ENCODE measurements at regions not wholly inside any gene's neighbourhood (a gene's known extent, or its start where the extent isn't known, plus 50 kb on each side); places are given as distances from the start of the nearest gene placed in this dataset.
"Not testable (repeated sequence)": the region's sequence is repeated elsewhere in the genome, so short reads cannot be mapped to it uniquely, and the experiment has no call there.

DNA sequence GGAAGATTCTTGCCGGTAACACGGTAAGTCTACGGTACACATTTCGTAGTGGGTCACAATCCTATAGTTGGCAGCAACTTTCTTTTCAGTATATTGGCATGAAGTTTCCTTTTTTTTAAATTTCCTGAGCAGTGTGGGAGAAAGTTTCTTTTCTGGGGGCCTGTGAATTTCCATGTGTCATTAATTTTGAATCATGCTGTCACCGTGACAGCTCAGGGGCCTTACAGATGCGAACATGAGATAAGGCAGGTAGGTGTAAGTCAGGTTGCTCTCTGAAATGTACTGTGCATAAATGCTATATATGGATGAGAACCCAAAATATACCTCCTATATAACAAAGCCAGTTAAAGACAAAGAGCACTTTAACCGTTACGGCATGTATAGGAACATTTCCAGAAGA is 65.4 kb upstream of the SEM1 start:
- Histone ChIP-seq H3K9me3 (replicated peaks in 1 of 3) (no peaks in the 10 kb centered on the region), H3K36me3 (replicated peaks in 1 of 2) (no peaks in the 10 kb centered on the region), H3K4me1 (replicated peaks in 1 of 2) (no peaks in the 10 kb centered on the region), H3K27ac (no peak overlapping the region), H3K4me3 (no peak overlapping the region), H3K27me3 (no peaks in the 10 kb centered on the region)
- 81 to 91% (median 85%) methylated on average over 8 of the region's 8 CpGs for WGBS, 4 donors
- intact Hi-C loops (cut with DNase I): no loop called here
- TF ChIP-seq, protein P1, sequence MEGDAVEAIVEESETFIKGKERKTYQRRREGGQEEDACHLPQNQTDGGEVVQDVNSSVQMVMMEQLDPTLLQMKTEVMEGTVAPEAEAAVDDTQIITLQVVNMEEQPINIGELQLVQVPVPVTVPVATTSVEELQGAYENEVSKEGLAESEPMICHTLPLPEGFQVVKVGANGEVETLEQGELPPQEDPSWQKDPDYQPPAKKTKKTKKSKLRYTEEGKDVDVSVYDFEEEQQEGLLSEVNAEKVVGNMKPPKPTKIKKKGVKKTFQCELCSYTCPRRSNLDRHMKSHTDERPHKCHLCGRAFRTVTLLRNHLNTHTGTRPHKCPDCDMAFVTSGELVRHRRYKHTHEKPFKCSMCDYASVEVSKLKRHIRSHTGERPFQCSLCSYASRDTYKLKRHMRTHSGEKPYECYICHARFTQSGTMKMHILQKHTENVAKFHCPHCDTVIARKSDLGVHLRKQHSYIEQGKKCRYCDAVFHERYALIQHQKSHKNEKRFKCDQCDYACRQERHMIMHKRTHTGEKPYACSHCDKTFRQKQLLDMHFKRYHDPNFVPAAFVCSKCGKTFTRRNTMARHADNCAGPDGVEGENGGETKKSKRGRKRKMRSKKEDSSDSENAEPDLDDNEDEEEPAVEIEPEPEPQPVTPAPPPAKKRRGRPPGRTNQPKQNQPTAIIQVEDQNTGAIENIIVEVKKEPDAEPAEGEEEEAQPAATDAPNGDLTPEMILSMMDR (IDR thresholded peaks at IDR 0.05): no peak
- TF ChIP-seq POLR2A (IDR thresholded peaks at IDR 0.05): no peak
- no peak for DNase-seq

DNA sequence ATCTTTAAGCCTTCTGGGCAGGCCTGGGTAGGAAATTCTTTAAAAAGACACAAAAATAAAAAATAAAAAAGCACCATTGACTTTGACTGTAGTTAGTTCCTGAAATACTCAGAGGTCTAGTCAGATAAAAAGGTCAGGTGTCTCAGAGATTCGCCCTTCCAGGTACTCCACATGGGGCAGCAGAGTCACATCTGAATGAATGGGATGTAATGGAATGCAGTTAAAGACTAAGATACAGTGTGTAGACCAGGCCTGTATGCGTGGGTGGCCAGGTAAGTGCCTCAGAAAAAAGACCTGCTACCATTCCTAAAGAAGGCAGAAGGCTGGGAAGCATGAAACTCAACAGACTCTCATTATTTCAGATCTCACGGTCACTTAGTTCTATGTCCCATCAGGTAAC is 68.6 kb upstream of the SEM1 start:
- Histone ChIP-seq H3K27me3 (no peaks in the 10 kb centered on the region), H3K4me3 (no peak overlapping the region), H3K4me1 (replicated peaks in 1 of 2) (no peaks in the 10 kb centered on the region), H3K27ac (no peak overlapping the region), H3K9me3 (replicated peaks in 1 of 3) (no peaks in the 10 kb centered on the region), H3K36me3 (replicated peaks in 1 of 2) (no peaks in the 10 kb centered on the region)
- 81 to 90% (median 82%) methylated on average over 3 of the region's 3 CpGs for WGBS, 4 donors
- no peak for DNase-seq
- intact Hi-C loops (cut with DNase I): no loop called here
- TF ChIP-seq, protein P1 (IDR thresholded peaks at IDR 0.05): no peak
- TF ChIP-seq POLR2A (IDR thresholded peaks at IDR 0.05): no peak

DNA sequence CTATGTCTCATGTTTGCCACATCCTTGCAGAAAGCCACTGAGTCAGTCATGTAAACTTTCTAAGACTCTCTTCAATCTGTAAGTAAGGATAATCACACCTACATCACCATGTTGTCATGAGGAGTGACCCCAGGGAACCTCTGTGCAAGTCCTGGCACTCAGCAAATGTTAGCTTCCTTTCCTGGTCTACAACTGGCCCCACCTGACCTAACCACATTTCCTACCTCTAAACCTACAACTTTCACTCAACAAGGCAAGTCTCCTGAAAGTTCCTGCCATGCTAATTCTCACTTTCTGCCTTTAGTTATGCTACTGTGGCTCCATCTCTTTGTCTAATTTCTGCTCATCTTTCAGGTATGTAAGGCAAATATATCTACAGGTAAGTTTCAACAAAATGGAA is 72.3 kb upstream of the SEM1 start:
- no peak for DNase-seq
- peaks cover 0 to 3% of the 10 kb centered on the region in 2 donors for H3K4me1 ChIP-seq (replicated peaks in 1 of 2)
- no peaks in the 10 kb centered on the region for H3K9me3 ChIP-seq (replicated peaks in 1 of 3)
- H3K36me3 ChIP-seq (replicated peaks in 1 of 2): no peaks in the 10 kb centered on the region
- no peaks in the 10 kb centered on the region for H3K27me3 ChIP-seq
- TF ChIP-seq POLR2A (IDR thresholded peaks at IDR 0.05): no peak
- TF ChIP-seq, protein P1 (IDR thresholded peaks at IDR 0.05): no peak
- no peak overlapping the region for H3K27ac ChIP-seq
- intact Hi-C loops (cut with DNase I): no loop called here
- no peak overlapping the region for H3K4me3 ChIP-seq

DNA sequence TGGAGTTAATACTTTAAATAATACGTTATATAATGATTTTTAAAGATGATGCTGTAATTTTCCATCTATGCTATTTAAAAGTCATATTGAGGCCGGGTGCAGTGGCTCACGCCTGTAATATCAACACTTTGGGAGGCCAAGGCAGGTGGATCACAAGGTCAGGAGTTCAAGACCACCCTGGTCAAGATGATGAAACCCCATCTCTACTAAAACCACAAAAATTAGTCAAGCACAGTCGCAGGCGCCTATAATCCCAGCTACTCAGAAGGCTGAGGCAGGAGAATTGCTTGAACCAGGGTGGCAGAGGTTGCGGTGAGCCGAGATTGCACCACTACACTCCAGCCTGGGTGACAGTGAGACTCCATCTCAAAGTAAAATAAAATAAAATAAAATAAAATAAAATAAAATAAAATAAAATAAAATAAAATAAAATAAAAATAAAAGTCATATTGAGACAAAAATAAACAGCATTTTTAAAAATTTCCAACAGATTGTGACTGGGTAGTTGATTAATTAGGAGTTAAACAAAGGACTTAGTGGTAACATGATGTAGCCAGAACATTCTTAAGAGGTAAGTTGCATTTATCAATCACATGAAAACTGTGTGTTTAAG is 73.1 kb upstream of the SEM1 start:
- DNase-seq; H3K9me3 ChIP-seq (replicated peaks in 1 of 3); H3K27ac ChIP-seq; H3K36me3 ChIP-seq (replicated peaks in 1 of 2); intact Hi-C loops (cut with DNase I); H3K27me3 ChIP-seq; H3K4me1 ChIP-seq (replicated peaks in 1 of 2); H3K4me3 ChIP-seq: not testable (repeated sequence)
- WGBS, 4 donors: 72 to 76% (median 75%) methylated on average over 7 of the region's 7 CpGs

DNA sequence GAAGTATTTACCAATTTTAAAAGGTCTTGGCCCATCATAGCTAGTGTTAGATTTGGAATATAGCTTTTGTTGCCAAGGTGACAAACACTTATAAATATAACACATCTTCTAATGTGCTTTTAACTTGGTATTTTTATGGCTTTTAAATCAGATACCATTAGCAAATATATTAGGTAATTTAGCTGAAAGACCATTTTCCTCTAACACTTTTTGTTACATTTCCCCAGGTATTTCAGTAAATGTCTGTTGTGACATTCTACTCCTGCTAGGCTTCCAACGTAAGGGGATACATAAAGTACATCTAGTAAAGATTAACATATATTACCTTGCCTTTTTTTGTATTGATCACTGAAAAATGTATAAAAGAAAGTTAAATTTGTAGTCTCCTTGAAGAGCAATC is 75.0 kb upstream of the SEM1 start:
- H3K27me3 ChIP-seq: no peaks in the 10 kb centered on the region
- H3K9me3 ChIP-seq (replicated peaks in 1 of 3): no peaks in the 10 kb centered on the region
- peaks cover 0 to 4% of the 10 kb centered on the region in 2 donors for H3K4me1 ChIP-seq (replicated peaks in 1 of 2)
- intact Hi-C loops (cut with DNase I): no loop called here
- H3K27ac ChIP-seq: no peak overlapping the region
- no peak for DNase-seq
- no peaks in the 10 kb centered on the region for H3K36me3 ChIP-seq (replicated peaks in 1 of 2)
- WGBS, 4 donors: 81 to 95% (median 84%) methylated on average over 1 of the region's 1 CpG
- no peak for TF ChIP-seq POLR2A (IDR thresholded peaks at IDR 0.05)
- TF ChIP-seq, protein P1 (IDR thresholded peaks at IDR 0.05): no peak
- H3K4me3 ChIP-seq: no peak overlapping the region
